Endodermal cell (in vitro differentiated cells): ENCODE measurements at regions not wholly inside any gene's neighbourhood (a gene's known extent, or its start where the extent isn't known, plus 50 kb on each side); places are given as distances from the start of the nearest gene placed in this dataset.

Experiments used
- DNase-seq: peaks from one replicate; pipeline ENCODE4 v3.0.0-alpha.2; 2017
- H3K27ac ChIP-seq: 2 replicates; pipeline ENCODE4 v1.5.1; 2013; ENCODE audit warnings: mild to moderate bottlenecking, low read depth, low read length, moderate library complexity
- H3K27me3 ChIP-seq: 2 replicates; pipeline ENCODE4 v1.6.1; 2013; ENCODE audit warnings: mild to moderate bottlenecking, low read length, moderate library complexity; ENCODE audit not compliant: insufficient read depth, control insufficient read depth, poor library complexity, severe bottlenecking
- H3K36me3 ChIP-seq: 2 replicates; pipeline ENCODE4 v1.7.0; 2013; ENCODE audit warnings: mild to moderate bottlenecking, low read length, moderate library complexity; ENCODE audit not compliant: control insufficient read depth, insufficient read depth
- H3K4me1 ChIP-seq: one replicate; pipeline ENCODE4 v1.7.0; 2013; ENCODE audit warnings: low read length; ENCODE audit not compliant: control insufficient read depth, insufficient read depth
- H3K4me3 ChIP-seq: 2 replicates; pipeline ENCODE4 v1.5.1; 2013; ENCODE audit warnings: mild to moderate bottlenecking, low read length, moderate library complexity
- H3K9ac ChIP-seq: 2 replicates; pipeline ENCODE4 v1.6.1; 2013; ENCODE audit warnings: mild to moderate bottlenecking, low read length, moderate library complexity; ENCODE audit not compliant: poor library complexity, severe bottlenecking; ENCODE audit errors: extremely low read depth
- H3K9me3 ChIP-seq: 2 replicates; pipeline ENCODE4 v1.6.1; 2013; ENCODE audit warnings: mild to moderate bottlenecking, low read length, moderate library complexity; ENCODE audit not compliant: control insufficient read depth
- H3K27ac Mint-ChIP-seq: 2 replicates; pipeline ENCODE4 v1.8.0; 2020; ENCODE audit warnings: mixed read lengths
- H3K27me3 Mint-ChIP-seq: 2 replicates; pipeline ENCODE4 v1.8.0; 2021; ENCODE audit warnings: mild to moderate bottlenecking, mixed read lengths; ENCODE audit not compliant: insufficient read depth
- H3K36me3 Mint-ChIP-seq: 2 replicates; pipeline ENCODE4 v1.8.0; 2020; ENCODE audit warnings: low read depth, mixed read lengths
- H3K4me1 Mint-ChIP-seq: 2 replicates; pipeline ENCODE4 v1.8.0; 2020; ENCODE audit warnings: mixed read lengths
- H3K4me3 Mint-ChIP-seq: 2 replicates; pipeline ENCODE4 v1.8.0; 2020; ENCODE audit warnings: mild to moderate bottlenecking, moderate library complexity, mixed read lengths
- H3K9me3 Mint-ChIP-seq: 2 replicates; pipeline ENCODE4 v1.8.0; 2020; ENCODE audit warnings: mild to moderate bottlenecking, mixed read lengths
- WGBS, 2 experiments: methylation state at CpG; one replicate each; pipeline versions ENCODE4 v1.1.5 to v1.1.7; 2013; ENCODE audit warnings: missing lambda C conversion rate in 2 of 2, mixed read lengths in 1 of 2; ENCODE audit not compliant: insufficient coverage in 1 of 2, insufficient read length in 1 of 2; 5-methylcytosine and 5-hydroxymethylcytosine counted together
- TF ChIP-seq, protein P1 (sequence below): fragments of 200-600 bp; sonication (generic); conservative IDR thresholded peaks from 2 replicates; pipeline ENCODE4 v1.5.0; 2021; ENCODE audit warnings: antibody characterized with exemption, mild to moderate bottlenecking

DNA sequence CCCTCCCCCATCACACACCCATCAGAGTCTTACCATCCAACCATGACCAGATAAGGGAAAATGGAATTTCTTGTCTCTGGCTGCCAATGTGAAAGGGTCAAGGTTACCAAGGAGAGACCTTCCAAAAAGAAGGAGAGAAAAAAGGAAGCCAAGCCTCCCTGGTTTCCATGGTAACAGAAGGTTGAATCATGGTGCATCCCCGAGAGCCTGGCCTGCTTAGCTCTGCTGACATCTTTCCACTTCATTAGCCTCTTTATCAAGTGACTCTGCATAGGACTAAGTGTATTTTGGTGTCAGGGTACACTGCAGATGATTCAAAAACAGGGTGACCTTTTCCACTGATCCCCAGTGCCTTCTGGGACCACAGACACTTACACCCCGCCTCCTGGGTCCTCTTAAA lies 225.7 kb upstream of the PPP2R3A start:
- Histone ChIP-seq H3K9me3 (peaks cover 8% of the 10 kb centered on the region), H3K36me3 (no peaks in the 10 kb centered on the region), H3K9ac (no peak overlapping the region), H3K4me3 (no peak overlapping the region), H3K27ac (peak overlapping the region; percentile 89), H3K27me3 (no peaks in the 10 kb centered on the region), H3K4me1 (no peaks in the 10 kb centered on the region)
- H3K27ac Mint-ChIP-seq = no peak overlapping the region
- TF ChIP-seq, protein P1, sequence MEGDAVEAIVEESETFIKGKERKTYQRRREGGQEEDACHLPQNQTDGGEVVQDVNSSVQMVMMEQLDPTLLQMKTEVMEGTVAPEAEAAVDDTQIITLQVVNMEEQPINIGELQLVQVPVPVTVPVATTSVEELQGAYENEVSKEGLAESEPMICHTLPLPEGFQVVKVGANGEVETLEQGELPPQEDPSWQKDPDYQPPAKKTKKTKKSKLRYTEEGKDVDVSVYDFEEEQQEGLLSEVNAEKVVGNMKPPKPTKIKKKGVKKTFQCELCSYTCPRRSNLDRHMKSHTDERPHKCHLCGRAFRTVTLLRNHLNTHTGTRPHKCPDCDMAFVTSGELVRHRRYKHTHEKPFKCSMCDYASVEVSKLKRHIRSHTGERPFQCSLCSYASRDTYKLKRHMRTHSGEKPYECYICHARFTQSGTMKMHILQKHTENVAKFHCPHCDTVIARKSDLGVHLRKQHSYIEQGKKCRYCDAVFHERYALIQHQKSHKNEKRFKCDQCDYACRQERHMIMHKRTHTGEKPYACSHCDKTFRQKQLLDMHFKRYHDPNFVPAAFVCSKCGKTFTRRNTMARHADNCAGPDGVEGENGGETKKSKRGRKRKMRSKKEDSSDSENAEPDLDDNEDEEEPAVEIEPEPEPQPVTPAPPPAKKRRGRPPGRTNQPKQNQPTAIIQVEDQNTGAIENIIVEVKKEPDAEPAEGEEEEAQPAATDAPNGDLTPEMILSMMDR = no peak
- no peaks in the 10 kb centered on the region for H3K36me3 Mint-ChIP-seq
- DNase-seq = no peak
- H3K27me3 Mint-ChIP-seq = peaks cover 2% of the 10 kb centered on the region
- 78 to 87% methylated on average over 1 to 2 of the region's 2 CpGs for whole genome bisulfite sequencing, 2 experiments
- no peaks in the 10 kb centered on the region for H3K9me3 Mint-ChIP-seq
- H3K4me1 Mint-ChIP-seq = no peaks in the 10 kb centered on the region
- no peak overlapping the region for H3K4me3 Mint-ChIP-seq

DNA sequence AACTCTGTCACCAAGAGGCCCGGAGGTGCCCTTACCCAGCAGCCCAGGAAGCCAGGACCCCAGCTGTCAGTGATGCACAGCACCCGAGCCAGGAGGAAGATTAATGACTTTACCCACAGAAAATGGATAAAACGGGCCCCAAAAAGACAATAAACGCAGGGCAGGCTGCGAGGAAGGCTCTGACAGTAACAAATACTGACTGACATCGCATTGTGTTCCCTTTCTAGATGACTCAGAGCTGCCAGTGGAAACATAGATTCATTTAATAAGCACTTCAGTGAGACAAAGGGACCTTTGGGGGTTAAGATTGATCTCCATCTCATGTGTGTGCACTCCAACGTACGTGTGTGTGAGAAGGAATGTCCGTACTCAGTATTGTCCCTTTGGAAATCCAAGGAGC lies 225.3 kb upstream of the PPP2R3A start:
- H3K4me1 Mint-ChIP-seq = no peaks in the 10 kb centered on the region
- Histone ChIP-seq H3K27ac (peak overlapping the region; percentile 89), H3K9ac (no peak overlapping the region), H3K36me3 (no peaks in the 10 kb centered on the region), H3K4me1 (no peaks in the 10 kb centered on the region), H3K9me3 (peaks cover 8% of the 10 kb centered on the region), H3K4me3 (no peak overlapping the region), H3K27me3 (peaks cover 1% of the 10 kb centered on the region)
- H3K36me3 Mint-ChIP-seq = no peaks in the 10 kb centered on the region
- H3K4me3 Mint-ChIP-seq = no peak overlapping the region
- TF ChIP-seq, protein P1 = no peak
- no peak overlapping the region for H3K27ac Mint-ChIP-seq
- H3K9me3 Mint-ChIP-seq = no peaks in the 10 kb centered on the region
- 80 to 90% methylated on average over 9 of the region's 9 CpGs for WGBS, 2 experiments
- H3K27me3 Mint-ChIP-seq = peaks cover 2% of the 10 kb centered on the region
- DNase-seq = no peak

DNA sequence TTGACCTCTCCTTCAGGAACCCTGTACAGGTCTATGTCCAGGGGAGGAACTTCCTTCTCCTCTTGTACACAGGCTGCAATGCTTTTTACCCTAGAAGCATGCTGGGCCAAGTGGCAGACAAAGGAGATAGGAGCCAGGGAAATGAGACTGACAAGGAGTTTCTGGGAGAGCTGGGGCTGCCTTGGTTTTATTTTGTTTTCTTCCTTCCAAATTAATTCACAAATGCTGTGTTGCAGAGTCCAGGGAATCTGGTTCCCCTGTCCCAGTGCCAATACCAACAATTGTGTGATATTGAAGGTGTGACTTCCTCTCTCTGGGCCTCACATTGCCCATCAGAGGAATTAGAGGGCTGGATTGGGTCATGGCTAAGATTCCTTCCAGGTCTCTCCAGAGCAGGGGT lies 224.8 kb upstream of the PPP2R3A start:
- H3K36me3 Mint-ChIP-seq = no peaks in the 10 kb centered on the region
- no peak overlapping the region for H3K4me3 Mint-ChIP-seq

More for the DNA sequence above, 224.8 kb upstream of the PPP2R3A start:
- peaks cover 6% of the 10 kb centered on the region for H3K27me3 ChIP-seq
- Mint-ChIP-seq H3K9me3 (no peaks in the 10 kb centered on the region), H3K4me1 (no peaks in the 10 kb centered on the region), H3K27me3 (peaks cover 2% of the 10 kb centered on the region), H3K27ac (no peak overlapping the region)
- H3K9ac ChIP-seq = no peak overlapping the region
- TF ChIP-seq, protein P1 = no peak
- peak overlapping the region; percentile 89 for H3K27ac ChIP-seq
- H3K36me3 ChIP-seq = no peaks in the 10 kb centered on the region
- H3K4me1 ChIP-seq = no peaks in the 10 kb centered on the region
- H3K4me3 ChIP-seq = no peak overlapping the region
- peaks cover 4% of the 10 kb centered on the region for H3K9me3 ChIP-seq
- no peak for DNase-seq
